Type B pancreatic cell (in vitro differentiated cells): ENCODE measurements at regions not wholly inside any gene's neighbourhood (a gene's known extent, or its start where the extent isn't known, plus 50 kb on each side); places are given as distances from the start of the nearest gene placed in this dataset.

ENCODE experiments used
- DNase-seq: peaks from one replicate; pipeline ENCODE4 v3.0.0; 2021; ENCODE audit warnings: mixed read lengths; ENCODE audit not compliant: unreplicated experiment; ENCODE audit errors: extremely low spot score
- H3K27ac Mint-ChIP-seq: 2 replicates; pipeline ENCODE4 v1.8.0; 2021; ENCODE audit warnings: mild to moderate bottlenecking, mixed read lengths
- H3K27me3 Mint-ChIP-seq: 2 replicates; pipeline ENCODE4 v1.8.0; 2021; ENCODE audit warnings: mixed read lengths
- H3K36me3 Mint-ChIP-seq: 2 replicates; pipeline ENCODE4 v1.8.0; 2021; ENCODE audit warnings: mixed read lengths
- H3K4me1 Mint-ChIP-seq: one replicate; pipeline ENCODE4 v1.8.0; 2021; ENCODE audit warnings: mixed read lengths; ENCODE audit not compliant: unreplicated experiment
- H3K4me3 Mint-ChIP-seq: 2 replicates; pipeline ENCODE4 v1.8.0; 2021; ENCODE audit warnings: mild to moderate bottlenecking, mixed read lengths
- H3K9me3 Mint-ChIP-seq: 2 replicates; pipeline ENCODE4 v1.8.0; 2021; ENCODE audit warnings: mixed read lengths
- CTCF ChIP-seq: fragments of 200-600 bp; sonication (generic); conservative IDR thresholded peaks from 2 replicates; pipeline ENCODE4 v1.5.0; 2021; ENCODE audit warnings: antibody characterized with exemption, mild to moderate bottlenecking

- DNase-seq: no peak
- H3K4me1 Mint-ChIP-seq: peaks cover 10% of the 10 kb centered on the region
- H3K36me3 Mint-ChIP-seq: no peaks in the 10 kb centered on the region
- H3K9me3 Mint-ChIP-seq: peaks cover 9% of the 10 kb centered on the region
- H3K27ac Mint-ChIP-seq: no peak overlapping the region
- no peaks in the 10 kb centered on the region for H3K27me3 Mint-ChIP-seq
- no peak for TF ChIP-seq CTCF
- H3K4me3 Mint-ChIP-seq: no peak overlapping the region
Observed at GRCh38 chr2:236446521-236446920, 123.1 kb upstream of the ACKR3 start.

GRCh38 chr2:236449167-236449761 lies 120.4 kb upstream of the ACKR3 start:
- Mint-ChIP-seq H3K36me3 (no peaks in the 10 kb centered on the region), H3K27me3 (peaks cover 3% of the 10 kb centered on the region), H3K4me1 (peaks cover 28% of the 10 kb centered on the region), H3K4me3 (no peak overlapping the region), H3K9me3 (peaks cover 2% of the 10 kb centered on the region), H3K27ac (peak overlapping the region; percentile 33)
- DNase-seq: no peak
- TF ChIP-seq CTCF: no peak

GRCh38 chr2:236452238-236452637 lies 117.4 kb upstream of the ACKR3 start:
- Mint-ChIP-seq H3K27me3 (peaks cover 5% of the 10 kb centered on the region), H3K4me1 (peaks cover 32% of the 10 kb centered on the region), H3K4me3 (no peak overlapping the region), H3K36me3 (peaks cover under 1% of the 10 kb centered on the region), H3K9me3 (peaks cover 6% of the 10 kb centered on the region), H3K27ac (no peak overlapping the region)
- TF ChIP-seq CTCF: no peak
- no peak for DNase-seq

- H3K9me3 Mint-ChIP-seq: peaks cover 14% of the 10 kb centered on the region
- DNase-seq: no peak
- TF ChIP-seq CTCF: no peak
- no peak overlapping the region for H3K4me3 Mint-ChIP-seq
- H3K36me3 Mint-ChIP-seq: peaks cover 9% of the 10 kb centered on the region
- H3K4me1 Mint-ChIP-seq: peaks cover 31% of the 10 kb centered on the region
- no peak overlapping the region for H3K27ac Mint-ChIP-seq
- peaks cover 5% of the 10 kb centered on the region for H3K27me3 Mint-ChIP-seq
Observed at GRCh38 chr2:236454076-236454475, 115.5 kb upstream of the ACKR3 start.

- Mint-ChIP-seq H3K4me3 (no peak overlapping the region), H3K27ac (no peak overlapping the region), H3K36me3 (peaks cover 20% of the 10 kb centered on the region), H3K9me3 (peaks cover 11% of the 10 kb centered on the region), H3K27me3 (peaks cover under 1% of the 10 kb centered on the region), H3K4me1 (peaks cover 3% of the 10 kb centered on the region)
- DNase-seq: no peak
- no peak for TF ChIP-seq CTCF
Observed at GRCh38 chr2:236459393-236459792, 110.2 kb upstream of the ACKR3 start.

- TF ChIP-seq CTCF: no peak
- Mint-ChIP-seq H3K4me3 (no peak overlapping the region), H3K27ac (no peak overlapping the region), H3K27me3 (no peaks in the 10 kb centered on the region), H3K9me3 (peaks cover 5% of the 10 kb centered on the region), H3K36me3 (peaks cover 26% of the 10 kb centered on the region), H3K4me1 (no peaks in the 10 kb centered on the region)
- no peak for DNase-seq
Observed at GRCh38 chr2:236464140-236464539, 105.5 kb upstream of the ACKR3 start.
